GM10248 (cell line): ENCODE measurements at regions not wholly inside any gene's neighbourhood (a gene's known extent, or its start where the extent isn't known, plus 50 kb on each side); places are given as distances from the start of the nearest gene placed in this dataset.

Source experiments
- CTCF ChIA-PET: fragments of 300-600 bp; sonication (Branson Sonifier 250); formaldehyde crosslinking; extraction: SDS; loops from one replicate; lab custom pipeline; 2021; ENCODE audit warnings: antibody characterized with exemption; lab: Yijun Ruan, JAX
- POLR2A ChIA-PET: fragments of 350-650 bp; sonication (Branson Sonifier 250); formaldehyde crosslinking; extraction: SDS; loops from one replicate; lab custom pipeline; 2020; ENCODE audit warnings: antibody characterized with exemption; lab: Yijun Ruan, JAX
- DNase-seq: peaks from one replicate; pipeline ENCODE4 v3.0.0; 2012; ENCODE audit errors: extremely low spot score
- TF ChIP-seq, protein P1 (sequence below): IDR thresholded peaks from 2 replicates; pipeline ENCODE4 v1.5.1; 2012; ENCODE audit warnings: mild to moderate bottlenecking, low read depth; ENCODE audit errors: extremely low read depth, missing control alignments, control extremely low read depth

- ChIA-PET CTCF (interaction anchor here (1.5 kb wide), 1 partner anchor 9 kb away, joined by 3 read pairs; no protein-coding TSS in a partner anchor), POLR2A (no interaction called here)
Measured at GRCh38 chr2:21381421-21381820, 257.7 kb downstream of the TDRD15 start.

DNA sequence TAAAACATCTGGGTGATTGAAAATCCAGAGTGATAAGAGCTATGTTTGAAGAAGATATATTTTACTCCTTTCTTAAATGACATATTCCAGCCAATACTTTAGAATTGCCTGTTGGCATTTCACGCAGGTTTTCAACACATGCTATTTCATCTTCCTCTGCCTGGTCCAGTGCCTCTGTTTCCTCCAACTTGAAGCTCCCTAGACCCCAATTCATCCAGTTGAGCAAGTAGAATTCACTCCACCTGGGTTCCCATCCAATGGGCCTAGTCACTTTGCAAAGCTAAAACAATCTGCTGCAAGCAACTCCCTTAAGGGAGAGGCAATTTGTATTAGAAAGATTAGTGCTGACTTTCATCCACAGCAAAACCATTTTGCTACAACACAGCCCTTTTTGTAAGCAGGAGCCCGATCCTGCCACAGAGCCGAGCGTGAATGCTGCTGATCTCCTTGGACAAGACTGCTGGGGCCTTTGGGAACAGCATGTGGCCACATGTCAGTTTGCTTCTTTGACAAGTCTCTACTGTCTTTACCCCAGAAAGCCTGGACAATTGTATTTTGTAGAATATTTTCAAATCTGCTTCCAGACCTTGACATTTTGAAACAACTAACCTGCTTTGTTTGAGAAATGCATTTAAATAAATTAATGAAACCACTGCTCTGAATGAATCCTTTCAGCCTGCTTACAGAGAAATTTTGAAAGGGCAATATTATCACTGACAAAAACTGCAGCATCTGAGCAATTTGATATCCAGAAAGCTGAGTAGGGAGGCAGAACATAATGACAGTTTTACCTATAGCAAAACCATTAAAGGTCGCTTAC is 259.1 kb downstream of the TDRD15 start:
- TF ChIP-seq, protein P1, sequence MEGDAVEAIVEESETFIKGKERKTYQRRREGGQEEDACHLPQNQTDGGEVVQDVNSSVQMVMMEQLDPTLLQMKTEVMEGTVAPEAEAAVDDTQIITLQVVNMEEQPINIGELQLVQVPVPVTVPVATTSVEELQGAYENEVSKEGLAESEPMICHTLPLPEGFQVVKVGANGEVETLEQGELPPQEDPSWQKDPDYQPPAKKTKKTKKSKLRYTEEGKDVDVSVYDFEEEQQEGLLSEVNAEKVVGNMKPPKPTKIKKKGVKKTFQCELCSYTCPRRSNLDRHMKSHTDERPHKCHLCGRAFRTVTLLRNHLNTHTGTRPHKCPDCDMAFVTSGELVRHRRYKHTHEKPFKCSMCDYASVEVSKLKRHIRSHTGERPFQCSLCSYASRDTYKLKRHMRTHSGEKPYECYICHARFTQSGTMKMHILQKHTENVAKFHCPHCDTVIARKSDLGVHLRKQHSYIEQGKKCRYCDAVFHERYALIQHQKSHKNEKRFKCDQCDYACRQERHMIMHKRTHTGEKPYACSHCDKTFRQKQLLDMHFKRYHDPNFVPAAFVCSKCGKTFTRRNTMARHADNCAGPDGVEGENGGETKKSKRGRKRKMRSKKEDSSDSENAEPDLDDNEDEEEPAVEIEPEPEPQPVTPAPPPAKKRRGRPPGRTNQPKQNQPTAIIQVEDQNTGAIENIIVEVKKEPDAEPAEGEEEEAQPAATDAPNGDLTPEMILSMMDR: no peak
- no peak for DNase-seq
- CTCF ChIA-PET: interaction anchor here (2.7 kb wide), 1 partner anchor 10 kb away, joined by 10 read pairs; no protein-coding TSS in a partner anchor
- POLR2A ChIA-PET: no interaction called here

More at GRCh38 chr2:21381421-21381820, 257.7 kb downstream of the TDRD15 start:
- DNase-seq: no peak
- TF ChIP-seq, protein P1: no peak

- CTCF ChIA-PET: interaction anchor here (0.8 to 1.1 kb wide), 2 partner anchors 11 to 14 kb away, joined by 3 read pairs; no protein-coding TSS in a partner anchor
- POLR2A ChIA-PET: no interaction called here
- DNase-seq: no peak
- TF ChIP-seq, protein P1: no peak
Measured at GRCh38 chr2:21386666-21387065, 262.9 kb downstream of the TDRD15 start.

DNA sequence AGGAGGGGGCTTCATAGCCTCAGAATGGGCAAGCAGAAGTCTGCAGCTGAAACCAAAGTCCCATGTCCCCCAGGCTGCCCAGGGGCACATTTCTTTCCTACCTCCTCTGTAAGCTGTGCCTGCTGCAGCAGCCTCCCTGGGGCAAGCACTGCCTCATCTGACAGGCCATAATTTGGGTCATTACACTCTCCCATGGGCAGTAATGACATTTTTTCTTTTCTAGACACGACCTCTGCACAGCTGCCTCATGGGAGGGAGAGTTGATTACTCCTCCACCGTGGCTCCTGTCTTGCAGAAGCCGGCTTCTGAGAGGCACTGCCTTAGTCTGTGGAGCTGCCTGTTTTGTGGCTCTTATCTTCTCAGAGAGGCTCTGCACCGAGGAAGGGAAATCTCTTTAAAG is 268.9 kb downstream of the TDRD15 start:
- no peak for DNase-seq
- TF ChIP-seq, protein P1: no peak
- ChIA-PET CTCF (interaction anchor here (0.7 to 2.1 kb wide), 2 partner anchors 8 to 9 kb away, joined by 3 to 5 read pairs; no protein-coding TSS in a partner anchor), POLR2A (no interaction called here)

DNA sequence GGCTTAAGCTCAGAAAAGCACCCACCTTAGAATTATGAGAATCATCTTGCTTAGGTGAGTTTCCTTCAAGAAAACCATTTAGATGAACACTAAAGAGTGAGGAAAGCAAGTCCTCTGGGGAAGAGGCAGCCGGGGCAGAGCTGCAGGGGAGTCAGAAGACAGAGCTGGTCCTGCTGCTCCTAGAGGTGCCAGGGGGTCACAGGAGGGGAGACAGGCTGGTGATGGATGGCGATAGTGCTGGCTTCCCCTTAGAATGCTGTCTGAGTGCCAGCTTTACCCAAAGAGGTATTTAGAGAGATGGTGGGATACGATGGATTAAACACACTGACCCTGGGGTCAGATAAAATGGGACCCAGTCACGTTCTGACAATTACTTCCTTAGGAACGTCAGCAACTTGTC is 269.4 kb downstream of the TDRD15 start:
- CTCF ChIA-PET: interaction anchor here (0.7 to 2.1 kb wide), 3 partner anchors 9 to 11 kb away, joined by 3 to 5 read pairs (median 3); no protein-coding TSS in a partner anchor
- POLR2A ChIA-PET: no interaction called here
- TF ChIP-seq, protein P1: no peak
- DNase-seq: no peak

- CTCF ChIA-PET: interaction anchor here (1.3 to 1.8 kb wide), 4 partner anchors 10 to 27 kb away, joined by 3 to 6 read pairs (median 4); no protein-coding TSS in a partner anchor
Measured at GRCh38 chr2:21395366-21395765, 271.6 kb downstream of the TDRD15 start.

More at GRCh38 chr2:21395366-21395765, 271.6 kb downstream of the TDRD15 start:
- DNase-seq: no peak
- TF ChIP-seq, protein P1: peak; percentile 10
- POLR2A ChIA-PET: no interaction called here
